ENCODE measurements at regions not wholly inside any gene's neighbourhood (a gene's known extent, or its start where the extent isn't known, plus 50 kb on each side); places are given as distances from the start of the nearest gene placed in this dataset.

DNA sequence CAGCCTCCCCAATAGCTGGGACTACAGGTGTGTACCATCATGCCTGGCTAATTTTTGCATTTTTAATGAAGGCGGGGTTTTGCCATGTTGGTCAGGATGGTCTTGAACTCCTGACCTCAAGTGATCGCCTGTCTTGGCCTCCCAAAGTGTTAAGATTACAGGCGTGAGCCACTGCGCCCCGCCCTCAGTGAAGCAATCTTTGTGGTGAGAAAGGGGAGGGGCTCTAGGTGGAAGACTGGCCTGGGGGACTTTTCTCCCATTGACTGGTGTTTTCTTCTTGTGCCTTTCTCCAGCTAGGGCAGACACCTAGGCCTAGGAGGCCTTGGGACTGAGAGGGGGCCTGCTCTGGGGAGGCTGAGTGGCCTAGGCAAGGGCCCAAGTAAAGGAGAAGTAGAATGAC is 84.1 kb downstream of the DNAAF9 start:
- Histone ChIP-seq H3K79me2 (ENCODE audit: insufficient read depth, low read length) (no peaks in the 10 kb centered on the region), H3K9ac (ENCODE audit: insufficient read depth, low read length, poor library complexity, severe bottlenecking) (no peak overlapping the region), H4K20me1 (ENCODE audit: insufficient read depth, low read length) (no peaks in the 10 kb centered on the region), H2AFZ (ENCODE audit: insufficient read depth, low read depth, low read length, poor library complexity, severe bottlenecking) (no peak overlapping the region), H3K36me3 (replicated peaks in 1 of 2; ENCODE audit: control insufficient read depth in 1 of 2, insufficient read depth in 2 of 2, low read length in 2 of 2) (peaks cover 38 to 86% of the 10 kb centered on the region in 2 donors), H3K9me3 (replicated peaks in 1 of 2; ENCODE audit: control insufficient read depth in 1 of 2, insufficient read depth in 1 of 2, low read length in 2 of 2) (no peaks in the 10 kb centered on the region), H3K4me2 (replicated peaks; ENCODE audit: extremely low read depth, low read length, poor library complexity, severe bottlenecking) (no peak overlapping the region), H3K27ac (ENCODE audit: low read depth in 1 of 2, low read length in 2 of 2) (peak overlapping the region in 1 of 2 donors; percentile 30), H3K4me1 (ENCODE audit: control insufficient read depth in 1 of 2, insufficient read depth in 2 of 2, low read length in 2 of 2) (peaks cover 10 to 13% of the 10 kb centered on the region in 2 donors), H3K27me3 (ENCODE audit: control insufficient read depth in 2 of 2, insufficient read depth in 2 of 2, low read length in 2 of 2) (no peaks in the 10 kb centered on the region), H3K4me3 (replicated peaks in 1 of 3; ENCODE audit: low read depth in 2 of 3, low read length in 3 of 3) (no peak overlapping the region)
- TF ChIP-seq, protein P1, sequence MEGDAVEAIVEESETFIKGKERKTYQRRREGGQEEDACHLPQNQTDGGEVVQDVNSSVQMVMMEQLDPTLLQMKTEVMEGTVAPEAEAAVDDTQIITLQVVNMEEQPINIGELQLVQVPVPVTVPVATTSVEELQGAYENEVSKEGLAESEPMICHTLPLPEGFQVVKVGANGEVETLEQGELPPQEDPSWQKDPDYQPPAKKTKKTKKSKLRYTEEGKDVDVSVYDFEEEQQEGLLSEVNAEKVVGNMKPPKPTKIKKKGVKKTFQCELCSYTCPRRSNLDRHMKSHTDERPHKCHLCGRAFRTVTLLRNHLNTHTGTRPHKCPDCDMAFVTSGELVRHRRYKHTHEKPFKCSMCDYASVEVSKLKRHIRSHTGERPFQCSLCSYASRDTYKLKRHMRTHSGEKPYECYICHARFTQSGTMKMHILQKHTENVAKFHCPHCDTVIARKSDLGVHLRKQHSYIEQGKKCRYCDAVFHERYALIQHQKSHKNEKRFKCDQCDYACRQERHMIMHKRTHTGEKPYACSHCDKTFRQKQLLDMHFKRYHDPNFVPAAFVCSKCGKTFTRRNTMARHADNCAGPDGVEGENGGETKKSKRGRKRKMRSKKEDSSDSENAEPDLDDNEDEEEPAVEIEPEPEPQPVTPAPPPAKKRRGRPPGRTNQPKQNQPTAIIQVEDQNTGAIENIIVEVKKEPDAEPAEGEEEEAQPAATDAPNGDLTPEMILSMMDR (IDR thresholded peaks at IDR 0.05): no peak
- peak; percentile 49 to 69 (median 52) for DNase-seq
- Mint-ChIP-seq H3K4me3 (no peak overlapping the region), H3K4me1 (peaks cover 14% of the 10 kb centered on the region), H3K27ac (peak overlapping the region; percentile 62 to 86 (median 79)), H3K27me3 (ENCODE audit: low read depth in 3 of 3) (peaks cover 0 to 3% (median 0%) of the 10 kb centered on the region in 3 donors), H3K36me3 (peaks cover 59 to 79% of the 10 kb centered on the region in 2 donors), H3K9me3 (no peaks in the 10 kb centered on the region)
- WGBS (ENCODE audit: insufficient coverage): 19% methylated on average over 5 of the region's 5 CpGs
- intact Hi-C loops (cut with micrococcal nuclease): no loop called here

DNA sequence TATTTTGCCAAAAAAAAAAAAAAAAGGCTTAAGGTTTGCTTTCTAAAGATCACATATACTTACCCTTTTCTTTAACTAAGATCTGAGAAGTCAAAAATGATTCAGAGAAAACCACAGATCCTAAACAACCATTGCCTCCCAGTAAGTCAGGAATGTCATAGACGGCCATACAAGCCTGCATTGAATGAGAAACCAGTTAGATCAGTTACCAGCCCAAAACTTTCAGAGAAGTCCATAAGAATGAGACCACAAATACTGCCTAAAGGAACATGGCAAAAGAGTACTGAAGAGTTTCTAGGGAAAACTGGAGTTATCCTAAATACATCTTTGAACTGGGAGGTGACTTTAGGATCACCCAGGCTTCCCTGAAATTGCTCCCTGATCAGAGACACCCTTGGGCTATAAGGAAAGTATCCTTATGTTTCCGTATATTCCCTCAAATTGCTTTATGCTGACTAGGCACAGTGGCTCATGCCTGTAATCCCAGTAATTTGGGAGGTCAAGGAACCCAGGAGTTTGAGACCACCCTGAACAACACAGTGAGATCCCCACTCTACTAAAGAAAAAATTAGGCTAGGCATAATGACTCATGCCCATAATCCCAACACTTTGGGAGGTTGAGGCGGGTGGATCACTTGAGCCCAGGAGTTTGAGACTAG is 79.4 kb upstream of the SLC4A11 start:
- peak overlapping the region in 2 of 7 donors; percentile 8 to 57 for H3K27ac Mint-ChIP-seq
- no peak for DNase-seq

More for the DNA sequence above, 79.4 kb upstream of the SLC4A11 start:
- Mint-ChIP-seq H3K36me3 (peaks cover 55 to 77% of the 10 kb centered on the region in 2 donors), H3K4me3 (no peak overlapping the region), H3K9me3 (no peaks in the 10 kb centered on the region), H3K4me1 (peaks cover 29% of the 10 kb centered on the region), H3K27me3 (ENCODE audit: low read depth in 3 of 3) (peaks cover 0 to 2% (median 0%) of the 10 kb centered on the region in 3 donors)
- Histone ChIP-seq H3K79me2 (ENCODE audit: insufficient read depth, low read length) (no peaks in the 10 kb centered on the region), H3K4me1 (ENCODE audit: control insufficient read depth in 1 of 2, insufficient read depth in 2 of 2, low read length in 2 of 2) (peaks cover 20 to 25% of the 10 kb centered on the region in 2 donors), H3K27ac (ENCODE audit: low read depth in 1 of 2, low read length in 2 of 2) (no peak overlapping the region), H3K9me3 (replicated peaks in 1 of 2; ENCODE audit: control insufficient read depth in 1 of 2, insufficient read depth in 1 of 2, low read length in 2 of 2) (no peaks in the 10 kb centered on the region), H2AFZ (ENCODE audit: insufficient read depth, low read depth, low read length, poor library complexity, severe bottlenecking) (no peak overlapping the region), H4K20me1 (ENCODE audit: insufficient read depth, low read length) (peaks cover under 1% of the 10 kb centered on the region), H3K4me3 (replicated peaks in 1 of 3; ENCODE audit: low read depth in 2 of 3, low read length in 3 of 3) (no peak overlapping the region), H3K9ac (ENCODE audit: insufficient read depth, low read length, poor library complexity, severe bottlenecking) (no peak overlapping the region), H3K4me2 (replicated peaks; ENCODE audit: extremely low read depth, low read length, poor library complexity, severe bottlenecking) (no peak overlapping the region), H3K36me3 (replicated peaks in 1 of 2; ENCODE audit: control insufficient read depth in 1 of 2, insufficient read depth in 2 of 2, low read length in 2 of 2) (peaks cover 33 to 77% of the 10 kb centered on the region in 2 donors), H3K27me3 (ENCODE audit: control insufficient read depth in 2 of 2, insufficient read depth in 2 of 2, low read length in 2 of 2) (no peaks in the 10 kb centered on the region)
- TF ChIP-seq, protein P1 (IDR thresholded peaks at IDR 0.05): no peak
- 86% methylated on average over 1 of the region's 3 CpGs for WGBS (ENCODE audit: insufficient coverage)
- intact Hi-C loops (cut with micrococcal nuclease): loop anchor here (5.0 to 10.0 kb wide), 2 partner anchors 104 to 201 kb away; no protein-coding TSS in a partner anchor

Data from CD14-positive monocyte (primary cell).